GM12873 (cell line): ENCODE measurements at regions not wholly inside any gene's neighbourhood (a gene's known extent, or its start where the extent isn't known, plus 50 kb on each side); places are given as distances from the start of the nearest gene placed in this dataset.

Experiments
- TF ChIP-seq, protein P1 (sequence below): IDR thresholded peaks from 2 replicates; pipeline ENCODE4 v1.5.1; 2012; ENCODE audit warnings: low read depth, mild to moderate bottlenecking, moderate library complexity, low read length, control low read depth; ENCODE audit not compliant: insufficient read depth; ENCODE audit errors: missing control alignments

DNA sequence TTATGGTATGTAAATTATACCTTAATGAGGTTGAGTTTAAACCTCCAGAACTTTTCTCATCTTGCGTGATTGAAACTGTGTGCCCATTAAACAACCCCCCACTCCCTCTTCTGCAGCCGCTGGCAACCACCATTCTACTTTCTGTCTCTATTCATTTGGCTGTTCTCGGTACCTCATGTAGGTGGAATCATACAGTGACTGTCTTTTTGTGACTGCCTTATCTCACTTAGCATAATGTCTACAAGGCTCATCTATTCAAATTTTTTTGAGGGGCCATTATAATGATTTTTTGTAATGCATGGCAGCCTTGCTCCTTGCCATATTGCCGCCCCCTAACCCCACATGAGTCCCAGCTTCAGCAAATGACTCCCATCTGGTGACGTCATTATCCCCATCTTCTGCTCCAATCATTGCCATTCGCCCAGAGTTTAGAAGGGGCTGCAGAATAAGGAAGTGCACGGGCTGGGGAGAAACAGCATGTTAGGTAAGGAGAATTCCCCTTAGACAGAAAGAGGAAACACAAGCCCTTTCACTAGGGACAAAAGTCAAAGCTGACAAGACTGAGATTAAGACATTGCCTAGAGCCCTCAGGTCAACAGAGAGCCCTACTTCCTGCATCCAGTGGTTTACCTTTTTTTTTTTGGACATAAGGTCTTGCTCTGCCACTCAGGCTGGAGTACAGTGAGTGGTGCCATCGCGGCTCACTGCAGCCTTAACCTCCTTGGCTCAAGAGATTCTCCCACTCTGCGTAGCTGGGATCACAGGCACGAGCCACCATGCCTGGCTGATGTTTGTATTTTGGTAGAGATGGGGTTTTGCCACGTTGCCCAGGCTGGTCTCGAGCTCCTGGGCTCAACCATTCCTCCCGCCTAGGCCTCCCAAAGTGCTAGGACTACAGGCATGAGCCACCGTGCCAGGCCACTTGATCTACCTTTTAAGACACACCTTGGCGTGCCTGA, 78.4 kb upstream of the ERRFI1 start:
- TF ChIP-seq, protein P1, sequence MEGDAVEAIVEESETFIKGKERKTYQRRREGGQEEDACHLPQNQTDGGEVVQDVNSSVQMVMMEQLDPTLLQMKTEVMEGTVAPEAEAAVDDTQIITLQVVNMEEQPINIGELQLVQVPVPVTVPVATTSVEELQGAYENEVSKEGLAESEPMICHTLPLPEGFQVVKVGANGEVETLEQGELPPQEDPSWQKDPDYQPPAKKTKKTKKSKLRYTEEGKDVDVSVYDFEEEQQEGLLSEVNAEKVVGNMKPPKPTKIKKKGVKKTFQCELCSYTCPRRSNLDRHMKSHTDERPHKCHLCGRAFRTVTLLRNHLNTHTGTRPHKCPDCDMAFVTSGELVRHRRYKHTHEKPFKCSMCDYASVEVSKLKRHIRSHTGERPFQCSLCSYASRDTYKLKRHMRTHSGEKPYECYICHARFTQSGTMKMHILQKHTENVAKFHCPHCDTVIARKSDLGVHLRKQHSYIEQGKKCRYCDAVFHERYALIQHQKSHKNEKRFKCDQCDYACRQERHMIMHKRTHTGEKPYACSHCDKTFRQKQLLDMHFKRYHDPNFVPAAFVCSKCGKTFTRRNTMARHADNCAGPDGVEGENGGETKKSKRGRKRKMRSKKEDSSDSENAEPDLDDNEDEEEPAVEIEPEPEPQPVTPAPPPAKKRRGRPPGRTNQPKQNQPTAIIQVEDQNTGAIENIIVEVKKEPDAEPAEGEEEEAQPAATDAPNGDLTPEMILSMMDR: no peak

GRCh38 chr1:8097908-8098307, 71.8 kb upstream of the ERRFI1 start:
- TF ChIP-seq, protein P1: no peak

GRCh38 chr1:8097077-8097799, 71.1 kb upstream of the ERRFI1 start:
- TF ChIP-seq, protein P1: no peak

- TF ChIP-seq, protein P1: no peak
Measured at GRCh38 chr1:8096105-8097011, 70.2 kb upstream of the ERRFI1 start.

DNA sequence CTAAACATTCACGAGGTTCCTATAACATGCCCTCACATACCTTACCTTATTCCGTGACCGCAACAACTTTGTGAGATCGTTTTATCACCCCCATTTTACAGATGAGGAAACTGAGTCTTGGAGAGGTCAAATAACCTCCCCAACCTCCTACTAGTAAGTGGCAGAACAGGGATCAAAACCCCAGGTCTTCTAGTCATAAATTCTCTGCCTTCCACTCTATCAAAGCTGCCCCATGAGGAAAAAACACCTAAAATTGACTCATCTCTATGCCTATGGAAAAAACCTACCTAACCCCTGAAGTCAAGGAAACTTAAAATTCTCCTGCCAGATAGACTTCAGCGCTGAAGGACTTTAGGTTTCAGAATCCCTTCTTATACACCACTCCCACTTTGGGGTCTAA, 69.5 kb upstream of the ERRFI1 start:
- TF ChIP-seq, protein P1: no peak

DNA sequence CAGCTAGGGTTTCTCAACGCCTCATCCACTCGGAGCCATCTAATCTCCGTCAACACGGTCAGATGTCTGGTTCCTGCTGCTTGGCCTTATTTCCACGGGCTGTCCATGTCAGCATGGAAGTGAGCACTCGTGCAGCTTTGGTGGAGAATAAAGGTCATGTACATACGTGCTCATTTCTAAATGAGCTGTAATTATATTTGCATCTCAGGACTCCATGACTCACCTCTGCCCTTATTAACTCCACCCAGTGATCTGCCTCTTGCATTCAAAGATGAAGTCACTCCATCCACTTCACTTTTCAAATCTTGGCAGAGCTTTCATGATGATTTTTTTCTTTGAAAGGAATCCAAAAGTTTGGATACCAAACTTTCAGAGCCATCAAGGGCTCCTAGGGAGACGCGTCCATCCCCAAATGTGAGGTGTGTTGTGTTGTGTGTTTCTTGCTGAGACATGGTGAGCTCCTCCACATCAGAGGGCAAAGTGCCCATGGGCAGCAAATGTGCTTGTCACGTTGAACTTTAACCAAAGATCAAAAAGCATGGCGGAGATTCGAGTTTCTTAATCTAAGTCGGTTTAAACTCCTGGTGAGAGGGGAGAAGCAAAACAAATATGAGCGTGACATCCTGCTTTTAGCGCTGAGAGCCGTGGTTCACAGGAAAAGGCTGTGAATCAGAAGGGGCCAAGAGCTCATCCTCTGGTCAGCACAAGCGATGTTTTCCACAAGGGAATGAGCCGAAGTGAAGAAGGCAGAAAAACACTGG, 68.6 kb upstream of the ERRFI1 start:
- TF ChIP-seq, protein P1: no peak
